Motor neuron (in vitro differentiated cells): ENCODE measurements at regions not wholly inside any gene's neighbourhood (a gene's known extent, or its start where the extent isn't known, plus 50 kb on each side); places are given as distances from the start of the nearest gene placed in this dataset.
"Not testable (repeated sequence)": the region's sequence is repeated elsewhere in the genome, so short reads cannot be mapped to it uniquely, and the experiment has no call there.

Experiments used
- ATAC-seq, 8 experiments: fragments of 200-7000 bp; cut with Tn5 transposase; replicated peaks in 6 of 8; 2 replicates each; pipeline ENCODE4 v1.8.0; 2021; ENCODE audit warnings: mild to moderate bottlenecking in 8 of 8, moderate library complexity in 8 of 8
- H3K27ac ChIP-seq, 2 donors: fragments of 250-450 bp; sonication (Bioruptor Pico); 2 replicates each; pipeline ENCODE4 v1.9.0; 2021; ENCODE audit warnings: antibody characterized with exemption in 2 of 2, mild to moderate bottlenecking in 2 of 2, moderate library complexity in 1 of 2
- H3K4me1 ChIP-seq, 2 donors: fragments of 250-450 bp; sonication (Bioruptor Pico); replicated peaks in 1 of 2; 2 replicates each; pipeline ENCODE4 v1.6.1; 2021; ENCODE audit warnings: antibody characterized with exemption in 2 of 2, mild to moderate bottlenecking in 2 of 2, moderate library complexity in 1 of 2
- H3K4me3 ChIP-seq, 5 donors: fragments of 250-450 bp; sonication (Bioruptor Pico); 2 replicates each; pipeline ENCODE4 v1.9.0; 2021; ENCODE audit warnings: antibody characterized with exemption in 5 of 5, mild to moderate bottlenecking in 5 of 5, moderate library complexity in 4 of 5
- WGBS, 10 experiments: fragments of 450-650 bp; shearing (Covaris generic); methylation state at CpG; one replicate each; pipeline ENCODE4 v1.0.0; 2022; 5-methylcytosine and 5-hydroxymethylcytosine counted together
- in situ Hi-C, 9 experiments: fragments of 400-800 bp; cut with MboI; loops; one replicate each; pipeline ENCODE4 v1.15.0; 2021; ENCODE audit warnings: low sequenced_read_pairs in 9 of 9, low pct_unique_long_range_greater_than_20kb in 2 of 9; ENCODE audit not compliant: unreplicated experiment in 9 of 9

GRCh38 chr2:111460901-111461300, 340.2 kb downstream of the BCL2L11 start:
- WGBS, 10 experiments, result 90% methylated on average over 2 of the region's 5 CpGs; no CpG with 5 or more reads in 9 of the 10 experiments
- H3K4me3 ChIP-seq, ATAC-seq, in situ Hi-C loops, H3K4me1 ChIP-seq, H3K27ac ChIP-seq: not testable (repeated sequence)

GRCh38 chr2:111461831-111462230, 341.1 kb downstream of the BCL2L11 start:
- H3K4me1 ChIP-seq, ATAC-seq, in situ Hi-C loops, H3K4me3 ChIP-seq, H3K27ac ChIP-seq: not testable (repeated sequence)
- no CpG with 5 or more reads among the region's 1 CpG for WGBS, 10 experiments

GRCh38 chr2:111462572-111462971, 341.9 kb downstream of the BCL2L11 start:
- H3K4me1 ChIP-seq, H3K4me3 ChIP-seq, H3K27ac ChIP-seq, ATAC-seq, in situ Hi-C loops: not testable (repeated sequence)
- 100% methylated on average over 1 of the region's 2 CpGs; no CpG with 5 or more reads in 9 of the 10 experiments for WGBS, 10 experiments

GRCh38 chr2:111463238-111463848, 342.6 kb downstream of the BCL2L11 start:
- peak in 6 of 8 experiments; percentile 1 to 38 (median 20) for ATAC-seq
- H3K4me3 ChIP-seq, H3K27ac ChIP-seq, in situ Hi-C loops, H3K4me1 ChIP-seq: not testable (repeated sequence)
- no CpG with 5 or more reads among the region's 13 CpGs for WGBS, 10 experiments

- peak; percentile 65 to 97 (median 95) for ATAC-seq
These were observed 343.2 kb downstream of the BCL2L11 start for GRCh38 chr2:111463956-111464355.

GRCh38 chr2:111464367-111464766, 343.7 kb downstream of the BCL2L11 start:
- in situ Hi-C loops, H3K4me3 ChIP-seq, H3K27ac ChIP-seq, H3K4me1 ChIP-seq: not testable (repeated sequence)
- ATAC-seq, result peak; percentile 36 to 69 (median 52)
- no CpG with 5 or more reads among the region's 10 CpGs for WGBS, 10 experiments

More at GRCh38 chr2:111463956-111464355, 343.2 kb downstream of the BCL2L11 start:
- in situ Hi-C loops, H3K27ac ChIP-seq, H3K4me3 ChIP-seq, H3K4me1 ChIP-seq: not testable (repeated sequence)
- WGBS, 10 experiments, result no CpG with 5 or more reads among the region's 10 CpGs

GRCh38 chr2:111465521-111465920, 344.8 kb downstream of the BCL2L11 start:
- H3K4me1 ChIP-seq, H3K27ac ChIP-seq, H3K4me3 ChIP-seq, in situ Hi-C loops, ATAC-seq: not testable (repeated sequence)
- no CpG with 5 or more reads among the region's 3 CpGs for WGBS, 10 experiments

- H3K4me3 ChIP-seq, in situ Hi-C loops, H3K4me1 ChIP-seq, H3K27ac ChIP-seq: not testable (repeated sequence)
- ATAC-seq, result peak in 2 of 8 experiments; percentile 4 to 14
- no CpG with 5 or more reads among the region's 4 CpGs for WGBS, 10 experiments
These were observed 346.0 kb downstream of the BCL2L11 start for GRCh38 chr2:111466744-111467143.

GRCh38 chr2:111470924-111471323, 350.2 kb downstream of the BCL2L11 start:
- H3K4me1 ChIP-seq, H3K4me3 ChIP-seq, in situ Hi-C loops, ATAC-seq, H3K27ac ChIP-seq: not testable (repeated sequence)
- WGBS, 10 experiments, result no CpG with 5 or more reads among the region's 2 CpGs

GRCh38 chr2:111471791-111472530, 351.2 kb downstream of the BCL2L11 start:
- H3K4me1 ChIP-seq, in situ Hi-C loops, H3K27ac ChIP-seq, H3K4me3 ChIP-seq: not testable (repeated sequence)
- peak in 2 of 8 experiments; percentile 1 to 31 for ATAC-seq
- WGBS, 10 experiments, result no CpG with 5 or more reads among the region's 9 CpGs

GRCh38 chr2:111472844-111473403, 352.2 kb downstream of the BCL2L11 start:
- H3K4me1 ChIP-seq, H3K27ac ChIP-seq, H3K4me3 ChIP-seq, in situ Hi-C loops: not testable (repeated sequence)
- peak in 1 of 8 experiments; percentile 6 for ATAC-seq
- 93 to 100% methylated on average over 1 to 2 of the region's 7 CpGs; no CpG with 5 or more reads in 8 of the 10 experiments for whole genome bisulfite sequencing, 10 experiments

GRCh38 chr2:111473522-111473921, 352.8 kb downstream of the BCL2L11 start:
- WGBS, 10 experiments, result no CpG with 5 or more reads among the region's 3 CpGs
- in situ Hi-C loops, H3K27ac ChIP-seq, H3K4me1 ChIP-seq, H3K4me3 ChIP-seq: not testable (repeated sequence)
- ATAC-seq, result peak; percentile 11 to 87 (median 64)

- in situ Hi-C loops, H3K4me1 ChIP-seq, H3K4me3 ChIP-seq, H3K27ac ChIP-seq, ATAC-seq: not testable (repeated sequence)
- no CpG with 5 or more reads among the region's 8 CpGs for WGBS, 10 experiments
These were observed 353.5 kb downstream of the BCL2L11 start for GRCh38 chr2:111474198-111474705.
